H9 (cell line): ENCODE measurements at regions not wholly inside any gene's neighbourhood (a gene's known extent, or its start where the extent isn't known, plus 50 kb on each side); places are given as distances from the start of the nearest gene placed in this dataset.

Experiments used
- DNase-seq: peaks from one replicate; pipeline ENCODE4 v3.0.0-alpha.2; 2017
- H2AFZ ChIP-seq: one replicate; pipeline ENCODE4 v1.6.1; 2013; ENCODE audit warnings: mild to moderate bottlenecking, low read length, control low read depth, moderate library complexity
- H2AK5ac ChIP-seq: 2 replicates; pipeline ENCODE4 v1.6.1; 2013; ENCODE audit warnings: low read length, control low read depth, mixed read lengths; ENCODE audit not compliant: insufficient read length
- H2BK120ac ChIP-seq: one replicate; pipeline ENCODE4 v1.6.1; 2013; ENCODE audit warnings: low read depth, mild to moderate bottlenecking, low read length, control low read depth, inconsistent platforms; ENCODE audit not compliant: poor library complexity, severe bottlenecking
- H2BK12ac ChIP-seq: 2 replicates; pipeline ENCODE4 v1.6.1; 2013; ENCODE audit warnings: low read length, control low read depth, mixed read lengths, low read depth; ENCODE audit not compliant: insufficient read length
- H2BK15ac ChIP-seq: 2 replicates; pipeline ENCODE4 v1.6.1; 2013; ENCODE audit warnings: low read depth, low read length, control low read depth
- H2BK20ac ChIP-seq: one replicate; pipeline ENCODE4 v1.6.1; 2013; ENCODE audit warnings: low read depth, mild to moderate bottlenecking, low read length, control low read depth, inconsistent platforms; ENCODE audit not compliant: poor library complexity, severe bottlenecking
- H2BK5ac ChIP-seq: 2 replicates; pipeline ENCODE4 v1.6.1; 2013; ENCODE audit warnings: low read length, control low read depth, mixed read lengths; ENCODE audit not compliant: insufficient read length
- H3K14ac ChIP-seq: 2 replicates; pipeline ENCODE4 v1.6.1; 2013; ENCODE audit warnings: low read length, control low read depth; ENCODE audit not compliant: insufficient read depth
- H3K18ac ChIP-seq: 2 replicates; pipeline ENCODE4 v1.6.1; 2013; ENCODE audit warnings: low read depth, mild to moderate bottlenecking, mixed read lengths, low read length, control low read depth; ENCODE audit not compliant: insufficient read length
- H3K23ac ChIP-seq: 2 replicates; pipeline ENCODE4 v1.6.1; 2013; ENCODE audit warnings: low read length, control low read depth, mixed read lengths, low read depth; ENCODE audit not compliant: insufficient read length
- H3K23me2 ChIP-seq: 2 replicates; pipeline ENCODE4 v1.6.1; 2013; ENCODE audit warnings: low read depth, mild to moderate bottlenecking, mixed read lengths, low read length, control low read depth; ENCODE audit not compliant: insufficient read length, poor library complexity, severe bottlenecking
- H3K27ac ChIP-seq: 2 replicates; pipeline ENCODE4 v1.5.1; 2013; ENCODE audit warnings: low read length, control low read depth, mixed read lengths, low read depth; ENCODE audit not compliant: insufficient read length
- H3K27me3 ChIP-seq: 2 replicates; pipeline ENCODE4 v1.6.1; 2013; ENCODE audit warnings: low read length, control low read depth, inconsistent platforms; ENCODE audit not compliant: insufficient read depth
- H3K4ac ChIP-seq: 2 replicates; pipeline ENCODE4 v1.6.1; 2013; ENCODE audit warnings: low read depth, mild to moderate bottlenecking, control low read depth, inconsistent platforms, low read length, moderate library complexity
- H3K4me1 ChIP-seq: 2 replicates; pipeline ENCODE4 v1.6.1; 2013; ENCODE audit warnings: low read length, control low read depth, inconsistent platforms; ENCODE audit not compliant: insufficient read depth
- H3K4me2 ChIP-seq: 2 replicates; pipeline ENCODE4 v1.6.1; 2013; ENCODE audit warnings: low read length, control low read depth, mixed read lengths; ENCODE audit not compliant: insufficient read length, insufficient read depth
- H3K56ac ChIP-seq: 2 replicates; pipeline ENCODE4 v1.6.1; 2013; ENCODE audit warnings: low read depth, mild to moderate bottlenecking, mixed read lengths, low read length, control low read depth; ENCODE audit not compliant: insufficient read length
- H3K79me1 ChIP-seq: 2 replicates; pipeline ENCODE4 v1.6.1; 2013; ENCODE audit warnings: low read depth, mild to moderate bottlenecking, moderate library complexity, low read length, control low read depth, inconsistent platforms; ENCODE audit not compliant: insufficient read depth, poor library complexity, severe bottlenecking
- H3K79me2 ChIP-seq: 2 replicates; pipeline ENCODE4 v1.6.1; 2013; ENCODE audit warnings: low read length, control low read depth, inconsistent platforms; ENCODE audit not compliant: insufficient read depth
- H3K9ac ChIP-seq: 2 replicates; pipeline ENCODE4 v1.6.1; 2013; ENCODE audit warnings: low read length, control low read depth, mixed read lengths; ENCODE audit not compliant: insufficient read length; ENCODE audit errors: extremely low read depth
- H3K9me3 ChIP-seq: one replicate; pipeline ENCODE4 v1.6.1; 2013; ENCODE audit warnings: low read depth, low read length, inconsistent platforms; ENCODE audit not compliant: control insufficient read depth
- H3T11ph ChIP-seq: one replicate; pipeline ENCODE4 v1.6.1; 2013; ENCODE audit warnings: mild to moderate bottlenecking, low read length, control low read depth, inconsistent platforms
- H4K20me1 ChIP-seq: one replicate; pipeline ENCODE4 v1.6.1; 2013; ENCODE audit not compliant: control insufficient read depth, insufficient read length, insufficient read depth
- H4K5ac ChIP-seq: 2 replicates; pipeline ENCODE4 v1.6.1; 2013; ENCODE audit warnings: low read depth, mild to moderate bottlenecking, mixed read lengths, low read length, control low read depth; ENCODE audit not compliant: insufficient read length
- H4K8ac ChIP-seq: replicated peaks from 2 replicates; pipeline ENCODE4 v1.6.1; 2013; ENCODE audit warnings: low read length, control low read depth, mixed read lengths, low read depth; ENCODE audit not compliant: insufficient read length
- H4K91ac ChIP-seq: 2 replicates; pipeline ENCODE4 v1.6.1; 2013; ENCODE audit warnings: low read depth, mild to moderate bottlenecking, moderate library complexity, mixed read lengths, low read length, control low read depth; ENCODE audit not compliant: insufficient read length
- H3K27ac Mint-ChIP-seq, 3 experiments: 2 replicates in 2 of 3; 3 replicates in 1 of 3; pipeline ENCODE4 v1.8.0; 2020 to 2021; ENCODE audit warnings: mixed read lengths in 3 of 3, mild to moderate bottlenecking in 1 of 3, moderate library complexity in 1 of 3
- H3K27me3 Mint-ChIP-seq: 2 replicates; pipeline ENCODE4 v1.8.0; 2021; ENCODE audit warnings: low read depth, mild to moderate bottlenecking, moderate library complexity, mixed read lengths
- H3K36me3 Mint-ChIP-seq, 3 experiments: 2 replicates in 2 of 3; 3 replicates in 1 of 3; pipeline ENCODE4 v1.8.0; 2020 to 2021; ENCODE audit warnings: low read depth in 3 of 3, mixed read lengths in 3 of 3; ENCODE audit not compliant: insufficient read depth in 1 of 3
- H3K4me1 Mint-ChIP-seq, 2 experiments: 2 replicates each; pipeline ENCODE4 v1.8.0; 2020; ENCODE audit warnings: mixed read lengths in 2 of 2
- H3K4me3 Mint-ChIP-seq, 2 experiments: 2 replicates in 1 of 2; 3 replicates in 1 of 2; pipeline ENCODE4 v1.8.0; 2020 to 2021; ENCODE audit warnings: mild to moderate bottlenecking in 2 of 2, mixed read lengths in 2 of 2, moderate library complexity in 1 of 2
- H3K9me3 Mint-ChIP-seq, 2 experiments: 2 replicates in 1 of 2; 3 replicates in 1 of 2; pipeline ENCODE4 v1.8.0; 2020; ENCODE audit warnings: mild to moderate bottlenecking in 2 of 2, mixed read lengths in 2 of 2, moderate library complexity in 1 of 2
- CTCF ChIP-seq: fragments of 200-600 bp; sonication (generic); conservative IDR thresholded peaks from 3 replicates; pipeline ENCODE4 v1.8.0; 2021; ENCODE audit warnings: antibody characterized with exemption, mild to moderate bottlenecking
- WGBS: extraction: QIAGEN DNeasy Blood & Tissue Kit; methylation state at CpG from one replicate; pipeline ENCODE4 v1.1.7; 2013; ENCODE audit warnings: missing lambda C conversion rate, low lambda C conversion rate, mixed read lengths; ENCODE audit not compliant: insufficient read length; ENCODE audit errors: extremely low coverage; 5-methylcytosine and 5-hydroxymethylcytosine counted together

- no CpG with 5 or more reads among the region's 5 CpGs for WGBS
- no peak for DNase-seq
- TF ChIP-seq CTCF: no peak
- H2BK120ac ChIP-seq: no peak overlapping the region
- no peak overlapping the region for H2BK5ac ChIP-seq
- H3K9me3 Mint-ChIP-seq: peaks cover 0 to 5% of the 10 kb centered on the region in 2 experiments; a peak in 3 of 5 replicates
- no peaks in the 10 kb centered on the region for H3K79me1 ChIP-seq
- H4K5ac ChIP-seq: no peak overlapping the region
- no peaks in the 10 kb centered on the region for H3K79me2 ChIP-seq
- H2AFZ ChIP-seq: no peak overlapping the region
- peaks cover 0 to 3% (median 2%) of the 10 kb centered on the region in 3 experiments; a peak in 2 of 7 replicates for H3K36me3 Mint-ChIP-seq
- no peak overlapping the region for H3K14ac ChIP-seq
- no peaks in the 10 kb centered on the region for H3K9me3 ChIP-seq
- H2BK20ac ChIP-seq: no peak overlapping the region
- no peaks in the 10 kb centered on the region for H3K23me2 ChIP-seq
- peaks cover 3% of the 10 kb centered on the region; the same call in 1 of the 2 replicates for H3K27me3 ChIP-seq
- H3T11ph ChIP-seq: no peak overlapping the region
- H3K27ac Mint-ChIP-seq: no peak overlapping the region
- no peak overlapping the region for H3K27ac ChIP-seq
- H4K20me1 ChIP-seq: no peaks in the 10 kb centered on the region
- H3K4ac ChIP-seq: no peak overlapping the region
- no peak overlapping the region for H2AK5ac ChIP-seq
- H3K4me2 ChIP-seq: no peak overlapping the region
- peaks cover 32 to 36% of the 10 kb centered on the region in 2 experiments for H3K4me1 Mint-ChIP-seq
- no peak overlapping the region for H3K56ac ChIP-seq
- H3K4me3 Mint-ChIP-seq: no peak overlapping the region
- H3K18ac ChIP-seq: no peak overlapping the region
- no peaks in the 10 kb centered on the region; the same call in 1 of the 2 replicates for H3K4me1 ChIP-seq
- H3K27me3 Mint-ChIP-seq: peaks cover 70% of the 10 kb centered on the region
- no peak overlapping the region for H4K91ac ChIP-seq
- H2BK12ac ChIP-seq: no peak overlapping the region
- no peak overlapping the region for H3K9ac ChIP-seq
- no peak overlapping the region for H4K8ac ChIP-seq
- H3K23ac ChIP-seq: no peak overlapping the region
- no peak overlapping the region for H2BK15ac ChIP-seq
Measured at GRCh38 chr14:87158283-87158682, 834.7 kb downstream of the GALC start.
